Stimulated activated CD8-positive, alpha-beta memory T cell treated with anti-CD3 and anti-CD28 coated beads, Interleukin-15, amount 100 ng/mL, for 4 hours (primary cell): ENCODE measurements at regions not wholly inside any gene's neighbourhood (a gene's known extent, or its start where the extent isn't known, plus 50 kb on each side); places are given as distances from the start of the nearest gene placed in this dataset.
"Not testable (repeated sequence)": the region's sequence is repeated elsewhere in the genome, so short reads cannot be mapped to it uniquely, and the experiment has no call there.

Experiments
- DNase-seq, 2 donors: peaks; one replicate each; pipeline ENCODE4 v3.0.0-alpha.2; 2020; ENCODE audit warnings: low read depth in 2 of 2

- DNase-seq: no peak
These were observed 241.6 kb downstream of the SUCLG1 start for GRCh38 chr2:84217456-84217855.

- DNase-seq: no peak
These were observed 244.6 kb downstream of the SUCLG1 start for GRCh38 chr2:84214455-84214854.

GRCh38 chr2:84212611-84213314, 246.3 kb downstream of the SUCLG1 start:
- DNase-seq: no peak

- no peak for DNase-seq
These were observed 249.1 kb downstream of the SUCLG1 start for GRCh38 chr2:84209941-84210340.

- no peak for DNase-seq
These were observed 254.1 kb downstream of the SUCLG1 start for GRCh38 chr2:84204995-84205394.

GRCh38 chr2:84202166-84202565, 256.9 kb downstream of the SUCLG1 start:
- DNase-seq: no peak

- DNase-seq: no peak
These were observed 257.9 kb downstream of the SUCLG1 start for GRCh38 chr2:84201158-84201557.

- DNase-seq: no peak
These were observed 261.2 kb downstream of the SUCLG1 start for GRCh38 chr2:84197901-84198300.

- no peak for DNase-seq
These were observed 264.0 kb downstream of the SUCLG1 start for GRCh38 chr2:84194949-84195644.

GRCh38 chr2:84194181-84194580, 264.9 kb downstream of the SUCLG1 start:
- DNase-seq: no peak

GRCh38 chr2:84187258-84187657, 271.8 kb downstream of the SUCLG1 start:
- no peak for DNase-seq

GRCh38 chr2:84181927-84182326, 277.2 kb downstream of the SUCLG1 start:
- DNase-seq: no peak

GRCh38 chr2:84177733-84178132, 281.3 kb downstream of the SUCLG1 start:
- no peak for DNase-seq

GRCh38 chr2:84175970-84176369, 283.1 kb downstream of the SUCLG1 start:
- DNase-seq: no peak

- no peak for DNase-seq
These were observed 283.7 kb downstream of the SUCLG1 start for GRCh38 chr2:84175340-84175739.

GRCh38 chr2:84173041-84173440, 286.0 kb downstream of the SUCLG1 start:
- DNase-seq: no peak

- DNase-seq: no peak
These were observed 288.1 kb downstream of the SUCLG1 start for GRCh38 chr2:84170979-84171378.

- DNase-seq: no peak
These were observed 289.2 kb downstream of the SUCLG1 start for GRCh38 chr2:84169871-84170270.

- DNase-seq: not testable (repeated sequence)
These were observed 290.5 kb downstream of the SUCLG1 start for GRCh38 chr2:84168552-84168951.

- no peak for DNase-seq
These were observed 293.8 kb downstream of the SUCLG1 start for GRCh38 chr2:84165256-84165655.

GRCh38 chr2:84160453-84160852, 298.6 kb downstream of the SUCLG1 start:
- no peak for DNase-seq

GRCh38 chr2:84158605-84159004, 300.5 kb downstream of the SUCLG1 start:
- DNase-seq: no peak

- DNase-seq: no peak
These were observed 306.6 kb downstream of the SUCLG1 start for GRCh38 chr2:84152462-84152861.

- no peak for DNase-seq
These were observed 314.7 kb downstream of the SUCLG1 start for GRCh38 chr2:84144345-84144744.
